HL-60 (cell line): ENCODE measurements at regions not wholly inside any gene's neighbourhood (a gene's known extent, or its start where the extent isn't known, plus 50 kb on each side); places are given as distances from the start of the nearest gene placed in this dataset.

Experiments
- DNase-seq, 2 experiments: peaks; one replicate each; pipeline ENCODE4 v3.0.0-alpha.2; 2010 to 2020; ENCODE audit warnings: low read depth in 1 of 2, low spot score in 1 of 2
- H3K27ac ChIP-seq: fragments of 250-450 bp; sonication (Bioruptor Pico); replicated peaks from 2 replicates; pipeline ENCODE4 v1.5.1; 2020; ENCODE audit warnings: mild to moderate bottlenecking, moderate library complexity
- H3K27me3 ChIP-seq: fragments of 250-450 bp; sonication (Bioruptor Pico); 2 replicates; pipeline ENCODE4 v1.5.1; 2021; ENCODE audit warnings: mild to moderate bottlenecking, moderate library complexity; ENCODE audit not compliant: insufficient read depth, poor library complexity, severe bottlenecking
- H3K4me3 ChIP-seq: replicated peaks from 2 replicates; pipeline ENCODE4 v1.5.1; 2011; ENCODE audit warnings: mild to moderate bottlenecking, control low read depth, low read length; ENCODE audit not compliant: insufficient read depth
- CTCF ChIP-seq: IDR thresholded peaks from one replicate; pipeline ENCODE4 v1.5.1; 2011; ENCODE audit warnings: low read length, control low read depth, inconsistent platforms; ENCODE audit not compliant: insufficient read depth
- GABPA ChIP-seq: IDR thresholded peaks from 2 replicates; pipeline ENCODE4 v1.6.1; 2012; ENCODE audit warnings: low read depth
- POLR2AphosphoS5 ChIP-seq: IDR thresholded peaks from 2 replicates; pipeline ENCODE4 v1.6.1; 2012; ENCODE audit warnings: low read depth
- REST ChIP-seq: IDR thresholded peaks from 2 replicates; pipeline ENCODE4 v1.6.1; 2012; ENCODE audit warnings: low read depth; ENCODE audit not compliant: insufficient replicate concordance
- SPI1 ChIP-seq: IDR thresholded peaks from 2 replicates; pipeline ENCODE4 v1.6.1; 2012; ENCODE audit warnings: low read depth, mild to moderate bottlenecking, borderline replicate concordance

GRCh38 chrX:40908857-40909475 is 173.6 kb upstream of the MED14 start:
- H3K27ac ChIP-seq, result no peak overlapping the region
- no peak overlapping the region for H3K4me3 ChIP-seq
- TF ChIP-seq POLR2AphosphoS5 (no peak), GABPA (no peak), REST (no peak), SPI1 (no peak), CTCF (no peak)
- DNase-seq, result no peak
- H3K27me3 ChIP-seq, result no peaks in the 10 kb centered on the region

GRCh38 chrX:40912166-40912565 is 173.1 kb upstream of the USP9X start:
- TF ChIP-seq GABPA, result no peak
- TF ChIP-seq CTCF, result no peak
- no peak for TF ChIP-seq REST
- no peak for TF ChIP-seq POLR2AphosphoS5
- TF ChIP-seq SPI1, result no peak
- DNase-seq, result no peak

GRCh38 chrX:40912576-40912975 is 172.7 kb upstream of the USP9X start:
- Histone ChIP-seq H3K4me3 (no peak overlapping the region), H3K27me3 (no peaks in the 10 kb centered on the region), H3K27ac (no peak overlapping the region)
- TF ChIP-seq SPI1, result no peak
- TF ChIP-seq CTCF, result no peak
- DNase-seq, result no peak

More at GRCh38 chrX:40912166-40912565, 173.1 kb upstream of the USP9X start:
- Histone ChIP-seq H3K27me3 (no peaks in the 10 kb centered on the region), H3K4me3 (no peak overlapping the region), H3K27ac (no peak overlapping the region)

- no peak overlapping the region for H3K4me3 ChIP-seq
- no peak for DNase-seq
- H3K27me3 ChIP-seq, result no peaks in the 10 kb centered on the region
- no peak for TF ChIP-seq CTCF
- no peak for TF ChIP-seq SPI1
- no peak overlapping the region for H3K27ac ChIP-seq
Measured at GRCh38 chrX:40920351-40920750, 164.9 kb upstream of the USP9X start.
